ENCODE measurements at regions not wholly inside any gene's neighbourhood (a gene's known extent, or its start where the extent isn't known, plus 50 kb on each side); places are given as distances from the start of the nearest gene placed in this dataset.

GRCh38 chr14:44029933-44030332, 477.1 kb downstream of the FSCB start:
- no peak for TF ChIP-seq CTCF (IDR thresholded peaks at IDR 0.05)
- no peak for DNase-seq
- Mint-ChIP-seq H3K27me3 (ENCODE audit: insufficient read depth) (no peaks in the 10 kb centered on the region), H3K4me3 (no peak overlapping the region), H3K9me3 (peaks cover 33% of the 10 kb centered on the region), H3K4me1 (ENCODE audit: low read depth) (no peaks in the 10 kb centered on the region), H3K36me3 (ENCODE audit: low read depth) (no peaks in the 10 kb centered on the region), H3K27ac (no peak overlapping the region)

DNA sequence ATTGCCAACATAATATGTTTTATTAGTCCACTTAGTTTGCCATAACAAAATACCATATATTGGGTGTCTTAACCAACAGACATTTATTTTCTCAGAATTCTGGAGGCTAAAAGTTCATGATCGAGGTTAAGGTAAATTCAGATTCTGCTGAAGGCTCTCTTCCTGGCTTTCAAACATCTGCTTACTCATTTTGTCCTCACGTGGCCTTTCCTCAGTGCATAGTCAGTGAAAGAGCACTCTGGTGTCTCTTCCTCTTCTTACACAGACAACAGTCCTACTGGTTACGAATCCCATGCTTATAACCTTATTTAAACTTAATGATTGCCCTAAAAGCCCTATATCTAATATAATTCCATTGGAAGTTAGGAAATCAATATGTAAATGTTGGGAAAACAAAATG, 479.7 kb downstream of the FSCB start:
- DNase-seq, result no peak
- H3K4me1 Mint-ChIP-seq (ENCODE audit: low read depth), result no peaks in the 10 kb centered on the region
- peaks cover 42% of the 10 kb centered on the region for H3K9me3 Mint-ChIP-seq
- no peak overlapping the region for H3K4me3 Mint-ChIP-seq
- H3K27me3 Mint-ChIP-seq (ENCODE audit: insufficient read depth), result no peaks in the 10 kb centered on the region
- no peak overlapping the region for H3K27ac Mint-ChIP-seq
- TF ChIP-seq CTCF (IDR thresholded peaks at IDR 0.05), result no peak
- no peaks in the 10 kb centered on the region for H3K36me3 Mint-ChIP-seq (ENCODE audit: low read depth)

DNA sequence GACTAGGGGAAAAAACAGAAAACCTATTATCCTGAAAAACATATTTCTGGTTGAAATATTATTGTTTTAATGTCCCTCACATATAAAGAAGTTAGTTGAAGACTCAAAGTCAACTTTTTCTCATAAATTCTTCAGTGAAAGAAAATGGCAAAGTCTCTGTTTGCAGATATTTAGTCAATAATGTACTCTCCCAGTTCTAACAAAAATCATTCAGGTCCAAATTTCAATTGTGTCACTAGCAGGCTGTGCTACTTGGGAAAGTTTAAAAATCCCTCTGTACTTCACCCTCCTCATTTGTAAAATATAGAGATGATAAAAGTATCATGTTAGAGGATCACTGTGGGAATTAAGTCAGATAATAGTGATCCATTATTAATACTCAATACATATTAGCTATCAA, 496.5 kb downstream of the FSCB start:
- no peak for TF ChIP-seq CTCF (IDR thresholded peaks at IDR 0.05)
- Mint-ChIP-seq H3K4me1 (ENCODE audit: low read depth) (no peaks in the 10 kb centered on the region), H3K27me3 (ENCODE audit: insufficient read depth) (no peaks in the 10 kb centered on the region), H3K27ac (no peak overlapping the region), H3K4me3 (no peak overlapping the region), H3K9me3 (peaks cover 47% of the 10 kb centered on the region), H3K36me3 (ENCODE audit: low read depth) (no peaks in the 10 kb centered on the region)
- DNase-seq, result no peak

- Mint-ChIP-seq H3K9me3 (peaks cover 44% of the 10 kb centered on the region), H3K4me1 (ENCODE audit: low read depth) (no peaks in the 10 kb centered on the region), H3K27me3 (ENCODE audit: insufficient read depth) (no peaks in the 10 kb centered on the region), H3K4me3 (no peak overlapping the region), H3K36me3 (ENCODE audit: low read depth) (no peaks in the 10 kb centered on the region), H3K27ac (no peak overlapping the region)
- DNase-seq, result no peak
- no peak for TF ChIP-seq CTCF (IDR thresholded peaks at IDR 0.05)
These were observed 497.0 kb downstream of the FSCB start for GRCh38 chr14:44010071-44010470.

- Mint-ChIP-seq H3K36me3 (ENCODE audit: low read depth) (no peaks in the 10 kb centered on the region), H3K4me1 (ENCODE audit: low read depth) (no peaks in the 10 kb centered on the region), H3K27me3 (ENCODE audit: insufficient read depth) (no peaks in the 10 kb centered on the region), H3K9me3 (peaks cover 44% of the 10 kb centered on the region), H3K4me3 (no peak overlapping the region), H3K27ac (no peak overlapping the region)
- TF ChIP-seq CTCF (IDR thresholded peaks at IDR 0.05), result no peak
- no peak for DNase-seq
These were observed 497.4 kb downstream of the FSCB start for GRCh38 chr14:44009642-44010041.

DNA sequence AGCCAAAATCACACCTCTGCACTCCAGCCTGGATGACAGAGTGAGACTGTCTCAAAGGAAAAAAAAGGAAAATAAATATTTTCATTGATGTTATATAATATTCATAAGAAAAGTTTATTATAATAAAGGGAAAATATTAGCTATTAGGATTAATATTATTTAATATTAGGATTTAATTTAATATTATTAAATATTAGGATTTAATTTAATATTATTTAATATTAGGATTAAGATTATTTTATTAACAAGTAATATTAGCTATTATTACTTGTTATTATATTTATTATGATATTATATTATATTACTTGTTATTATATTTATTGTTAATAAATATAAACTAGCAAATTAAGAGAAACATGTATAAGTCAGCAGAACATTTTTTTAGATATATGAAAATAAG, 518.1 kb downstream of the FSCB start:
- Mint-ChIP-seq H3K27me3 (ENCODE audit: insufficient read depth) (no peaks in the 10 kb centered on the region), H3K4me3 (no peak overlapping the region), H3K27ac (no peak overlapping the region), H3K36me3 (ENCODE audit: low read depth) (no peaks in the 10 kb centered on the region), H3K9me3 (peaks cover 17% of the 10 kb centered on the region), H3K4me1 (ENCODE audit: low read depth) (no peaks in the 10 kb centered on the region)
- no peak for TF ChIP-seq CTCF (IDR thresholded peaks at IDR 0.05)
- DNase-seq, result no peak

Measured in HFFc6 (cell line).